Stomach (tissue), 4 donors: ENCODE measurements at regions not wholly inside any gene's neighbourhood (a gene's known extent, or its start where the extent isn't known, plus 50 kb on each side); places are given as distances from the start of the nearest gene placed in this dataset.

Experiments
- POLR2AphosphoS5 ChIP-seq, 3 donors: sonication (generic); formaldehyde crosslinking; IDR thresholded peaks; one replicate each; pipeline ENCODE4 v1.6.1; 2016; ENCODE audit warnings: antibody characterized with exemption in 3 of 3
- TF ChIP-seq, protein P1 (sequence below), 7 experiments: fragments of 450-650 bp in 4 of 7; fragments of 200-600 bp in 3 of 7; sonication (generic) in 3 of 7; IDR thresholded peaks; one replicate each; pipeline ENCODE4 v1.5.1; 2016 to 2019; ENCODE audit warnings: antibody characterized with exemption in 7 of 7, control low read depth in 2 of 7, mild to moderate bottlenecking in 1 of 7

DNA sequence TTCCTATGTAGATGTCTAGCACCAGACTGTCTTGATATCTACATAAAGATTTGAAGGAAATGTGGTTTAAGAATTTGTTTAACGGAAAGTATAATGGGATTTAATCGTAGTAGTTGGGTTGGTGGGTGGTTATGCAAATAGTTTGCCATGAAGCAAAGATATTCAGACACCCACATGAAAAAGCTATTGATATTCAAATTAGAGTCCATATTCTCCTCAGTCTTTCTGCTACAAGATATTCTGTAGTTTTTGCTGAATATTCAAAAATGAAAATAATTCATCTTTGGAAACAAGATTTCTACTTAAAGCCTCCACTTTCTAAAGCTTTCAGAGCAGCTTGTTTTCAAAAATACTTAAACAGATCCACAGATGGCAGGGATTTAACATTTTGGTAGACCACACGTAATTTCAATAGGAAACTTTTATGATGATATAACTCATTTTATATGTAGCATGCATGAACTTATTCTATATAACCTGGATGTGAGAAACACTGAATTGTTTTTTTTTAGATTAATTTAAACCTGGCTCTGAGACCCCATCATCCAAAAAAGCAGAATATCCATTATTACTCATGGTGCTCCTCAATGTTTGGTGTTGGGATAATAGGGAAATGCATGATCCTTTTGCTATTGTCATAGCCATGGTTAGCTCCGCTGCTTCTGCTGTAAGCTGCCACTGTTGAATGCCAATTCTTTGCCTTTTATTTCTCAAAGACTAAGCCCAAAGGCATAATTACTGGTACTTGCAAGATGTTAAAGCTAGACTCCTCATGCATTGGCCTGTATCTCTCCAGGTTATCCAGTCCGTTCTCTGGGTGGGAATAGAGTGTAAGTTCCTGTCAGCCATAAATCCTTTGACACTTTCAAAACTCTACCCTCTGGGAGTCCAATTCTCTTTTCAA, 98.0 kb downstream of the GMNC start:
- TF ChIP-seq POLR2AphosphoS5 (IDR thresholded peaks at IDR 0.05), result no peak
- TF ChIP-seq, protein P1, sequence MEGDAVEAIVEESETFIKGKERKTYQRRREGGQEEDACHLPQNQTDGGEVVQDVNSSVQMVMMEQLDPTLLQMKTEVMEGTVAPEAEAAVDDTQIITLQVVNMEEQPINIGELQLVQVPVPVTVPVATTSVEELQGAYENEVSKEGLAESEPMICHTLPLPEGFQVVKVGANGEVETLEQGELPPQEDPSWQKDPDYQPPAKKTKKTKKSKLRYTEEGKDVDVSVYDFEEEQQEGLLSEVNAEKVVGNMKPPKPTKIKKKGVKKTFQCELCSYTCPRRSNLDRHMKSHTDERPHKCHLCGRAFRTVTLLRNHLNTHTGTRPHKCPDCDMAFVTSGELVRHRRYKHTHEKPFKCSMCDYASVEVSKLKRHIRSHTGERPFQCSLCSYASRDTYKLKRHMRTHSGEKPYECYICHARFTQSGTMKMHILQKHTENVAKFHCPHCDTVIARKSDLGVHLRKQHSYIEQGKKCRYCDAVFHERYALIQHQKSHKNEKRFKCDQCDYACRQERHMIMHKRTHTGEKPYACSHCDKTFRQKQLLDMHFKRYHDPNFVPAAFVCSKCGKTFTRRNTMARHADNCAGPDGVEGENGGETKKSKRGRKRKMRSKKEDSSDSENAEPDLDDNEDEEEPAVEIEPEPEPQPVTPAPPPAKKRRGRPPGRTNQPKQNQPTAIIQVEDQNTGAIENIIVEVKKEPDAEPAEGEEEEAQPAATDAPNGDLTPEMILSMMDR (IDR thresholded peaks at IDR 0.05), result no peak
